ENCODE measurements at regions not wholly inside any gene's neighbourhood (a gene's known extent, or its start where the extent isn't known, plus 50 kb on each side); places are given as distances from the start of the nearest gene placed in this dataset.

DNA sequence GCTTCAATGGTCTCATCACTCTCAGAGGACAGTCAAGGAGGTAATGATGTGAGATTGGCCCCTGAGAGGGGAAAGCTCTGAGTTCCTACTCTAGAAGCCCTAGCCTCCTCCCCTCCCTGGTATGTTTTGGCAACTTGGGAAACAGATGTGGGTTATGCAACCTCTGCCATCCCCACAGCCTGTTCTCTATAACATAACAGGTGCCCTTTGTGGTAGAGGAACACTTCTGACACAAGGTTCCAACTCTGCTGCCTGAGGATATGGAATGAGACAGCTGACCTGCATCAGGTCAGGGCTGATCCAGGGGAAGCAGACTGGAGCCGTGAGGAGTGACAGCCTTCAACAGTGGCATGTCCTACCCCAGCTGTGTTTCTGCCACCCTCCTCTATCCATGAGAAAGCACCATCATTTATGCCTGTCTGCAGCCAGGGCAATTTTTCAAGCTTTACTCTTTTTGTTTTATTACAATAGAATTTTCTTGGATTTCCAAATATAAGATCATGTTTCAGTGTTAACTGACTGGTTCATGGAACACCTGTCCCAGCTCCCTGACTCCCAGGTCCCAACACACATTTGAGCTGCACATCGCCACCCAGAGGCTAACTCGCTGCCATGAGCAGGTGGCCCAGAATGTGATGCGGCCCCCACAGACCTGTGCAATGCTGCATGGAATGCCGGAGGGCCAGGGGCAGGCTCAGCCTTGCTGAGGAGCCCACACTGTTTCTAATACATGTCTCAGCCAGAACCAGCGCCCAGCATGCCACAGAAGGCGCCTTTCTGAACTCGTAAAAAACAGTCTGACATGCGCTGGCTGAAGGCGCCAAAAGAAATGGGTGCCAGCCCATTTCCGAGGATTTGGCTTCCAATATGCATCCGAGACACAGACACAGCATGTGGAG lies 124.8 kb upstream of the CHST15 start:
- Histone ChIP-seq H3K4me3 (no peak overlapping the region), H3K36me3 (ENCODE audit: control insufficient read depth in 4 of 4, insufficient read depth in 4 of 4, low read length in 4 of 4) (no peaks in the 10 kb centered on the region), H3K27me3 (ENCODE audit: control insufficient read depth in 3 of 3, insufficient read depth in 3 of 3, low read length in 2 of 3) (no peaks in the 10 kb centered on the region), H3K9me3 (ENCODE audit: control insufficient read depth in 4 of 4, insufficient read depth in 3 of 4, low read length in 3 of 4) (no peaks in the 10 kb centered on the region), H3K9ac (ENCODE audit: insufficient read depth in 1 of 2, low read length in 2 of 2) (no peak overlapping the region), H3K4me1 (ENCODE audit: control insufficient read depth in 5 of 5, insufficient read depth in 5 of 5, low read length in 5 of 5) (peaks cover 0 to 23% (median 5%) of the 10 kb centered on the region in 5 donors), H3K27ac (ENCODE audit: low read depth in 1 of 2, low read length in 1 of 2) (no peak overlapping the region)
- TF ChIP-seq, protein P1, sequence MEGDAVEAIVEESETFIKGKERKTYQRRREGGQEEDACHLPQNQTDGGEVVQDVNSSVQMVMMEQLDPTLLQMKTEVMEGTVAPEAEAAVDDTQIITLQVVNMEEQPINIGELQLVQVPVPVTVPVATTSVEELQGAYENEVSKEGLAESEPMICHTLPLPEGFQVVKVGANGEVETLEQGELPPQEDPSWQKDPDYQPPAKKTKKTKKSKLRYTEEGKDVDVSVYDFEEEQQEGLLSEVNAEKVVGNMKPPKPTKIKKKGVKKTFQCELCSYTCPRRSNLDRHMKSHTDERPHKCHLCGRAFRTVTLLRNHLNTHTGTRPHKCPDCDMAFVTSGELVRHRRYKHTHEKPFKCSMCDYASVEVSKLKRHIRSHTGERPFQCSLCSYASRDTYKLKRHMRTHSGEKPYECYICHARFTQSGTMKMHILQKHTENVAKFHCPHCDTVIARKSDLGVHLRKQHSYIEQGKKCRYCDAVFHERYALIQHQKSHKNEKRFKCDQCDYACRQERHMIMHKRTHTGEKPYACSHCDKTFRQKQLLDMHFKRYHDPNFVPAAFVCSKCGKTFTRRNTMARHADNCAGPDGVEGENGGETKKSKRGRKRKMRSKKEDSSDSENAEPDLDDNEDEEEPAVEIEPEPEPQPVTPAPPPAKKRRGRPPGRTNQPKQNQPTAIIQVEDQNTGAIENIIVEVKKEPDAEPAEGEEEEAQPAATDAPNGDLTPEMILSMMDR (IDR thresholded peaks at IDR 0.05; ENCODE audit: control extremely low read depth, extremely low read depth), result no peak
- DNase-seq (no peak), ATAC-seq (ENCODE audit: insufficient read depth, low FRiP score) (no peak)
- 87 to 96% methylated on average over 12 of the region's 12 CpGs for WGBS, 2 donors

DNA sequence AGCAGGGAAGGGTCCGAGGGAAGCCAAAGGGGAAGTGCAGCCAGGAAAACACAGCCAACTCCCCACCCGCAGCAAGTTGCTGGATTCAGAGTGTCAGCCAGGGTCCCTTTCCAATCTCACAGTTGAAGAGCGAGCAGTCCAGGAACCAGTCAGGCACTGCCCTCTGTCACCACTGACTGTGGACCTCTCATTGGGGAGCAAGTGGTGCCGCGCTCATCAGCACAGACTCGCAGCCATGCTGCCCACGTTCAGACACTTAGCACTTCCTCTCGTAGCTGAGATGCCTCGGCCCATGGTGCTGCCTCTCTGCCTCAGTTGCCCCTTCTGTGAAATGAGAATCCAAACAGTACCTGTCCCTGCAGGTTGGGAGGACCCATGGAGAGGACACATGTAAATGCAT lies 123.6 kb upstream of the CHST15 start:
- Histone ChIP-seq H3K9ac (ENCODE audit: insufficient read depth in 1 of 2, low read length in 2 of 2) (no peak overlapping the region), H3K27ac (ENCODE audit: low read depth in 1 of 2, low read length in 1 of 2) (no peak overlapping the region), H3K4me1 (ENCODE audit: control insufficient read depth in 5 of 5, insufficient read depth in 5 of 5, low read length in 5 of 5) (peaks cover 0 to 19% (median 5%) of the 10 kb centered on the region in 5 donors), H3K27me3 (ENCODE audit: control insufficient read depth in 3 of 3, insufficient read depth in 3 of 3, low read length in 2 of 3) (no peaks in the 10 kb centered on the region), H3K9me3 (ENCODE audit: control insufficient read depth in 4 of 4, insufficient read depth in 3 of 4, low read length in 3 of 4) (no peaks in the 10 kb centered on the region), H3K36me3 (ENCODE audit: control insufficient read depth in 4 of 4, insufficient read depth in 4 of 4, low read length in 4 of 4) (no peaks in the 10 kb centered on the region), H3K4me3 (no peak overlapping the region)
- no peak for DNase-seq
- WGBS, 2 donors, result 69% methylated on average over 9 of the region's 9 CpGs
- TF ChIP-seq, protein P1 (IDR thresholded peaks at IDR 0.05; ENCODE audit: control extremely low read depth, extremely low read depth), result no peak
- no peak for ATAC-seq (ENCODE audit: insufficient read depth, low FRiP score)

DNA sequence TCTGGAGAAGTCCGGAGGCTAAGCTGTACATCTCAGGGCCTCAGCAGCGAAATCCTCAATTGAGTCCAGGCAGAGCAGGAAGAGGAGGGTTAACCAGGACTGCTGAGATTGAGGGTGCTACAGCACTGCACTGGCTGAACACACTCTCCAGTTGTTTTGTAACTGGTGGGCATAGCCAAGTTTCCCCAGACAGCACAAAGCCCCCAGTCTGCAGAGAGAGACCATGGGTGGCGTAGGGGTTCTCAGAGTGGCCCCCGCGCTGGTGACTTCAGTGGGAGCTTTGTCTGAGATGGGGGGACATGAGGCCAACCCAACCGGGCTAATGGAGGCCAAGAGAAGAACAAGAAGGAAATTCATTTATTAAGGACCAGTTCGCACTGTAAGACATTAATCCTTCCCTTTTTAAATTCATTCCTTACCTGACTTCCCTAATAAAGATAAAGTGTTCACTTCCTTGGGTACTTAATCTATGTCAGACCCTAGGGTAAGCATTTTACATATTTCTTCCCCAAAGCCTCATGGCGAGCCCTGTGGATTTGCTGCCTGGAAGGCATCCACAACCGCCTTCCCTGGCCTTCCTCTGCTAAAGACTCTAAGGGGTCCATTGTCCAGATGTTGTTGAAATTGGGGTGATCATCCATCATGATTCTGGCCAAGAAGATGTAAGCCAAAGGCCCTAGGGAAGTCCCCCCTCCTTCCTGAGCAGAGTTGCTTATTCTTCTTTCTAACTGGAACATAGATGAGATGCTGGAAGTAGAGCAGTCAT lies 121.4 kb upstream of the CHST15 start:
- Histone ChIP-seq H3K4me3 (no peak overlapping the region), H3K36me3 (ENCODE audit: control insufficient read depth in 4 of 4, insufficient read depth in 4 of 4, low read length in 4 of 4) (no peaks in the 10 kb centered on the region), H3K4me1 (ENCODE audit: control insufficient read depth in 5 of 5, insufficient read depth in 5 of 5, low read length in 5 of 5) (no peaks in the 10 kb centered on the region), H3K9me3 (ENCODE audit: control insufficient read depth in 4 of 4, insufficient read depth in 3 of 4, low read length in 3 of 4) (peaks cover 0 to 9% (median 3%) of the 10 kb centered on the region in 4 donors), H3K27me3 (ENCODE audit: control insufficient read depth in 3 of 3, insufficient read depth in 3 of 3, low read length in 2 of 3) (no peaks in the 10 kb centered on the region), H3K27ac (ENCODE audit: low read depth in 1 of 2, low read length in 1 of 2) (no peak overlapping the region), H3K9ac (ENCODE audit: insufficient read depth in 1 of 2, low read length in 2 of 2) (no peak overlapping the region)
- WGBS, 2 donors, result 95 to 96% methylated on average over 9 of the region's 9 CpGs
- TF ChIP-seq, protein P1 (IDR thresholded peaks at IDR 0.05; ENCODE audit: control extremely low read depth, extremely low read depth), result no peak
- ATAC-seq (ENCODE audit: insufficient read depth, low FRiP score), result no peak
- DNase-seq, result no peak

All from lung (tissue), 11 donors.